ENCODE measurements at regions not wholly inside any gene's neighbourhood (a gene's known extent, or its start where the extent isn't known, plus 50 kb on each side); places are given as distances from the start of the nearest gene placed in this dataset.

DNA sequence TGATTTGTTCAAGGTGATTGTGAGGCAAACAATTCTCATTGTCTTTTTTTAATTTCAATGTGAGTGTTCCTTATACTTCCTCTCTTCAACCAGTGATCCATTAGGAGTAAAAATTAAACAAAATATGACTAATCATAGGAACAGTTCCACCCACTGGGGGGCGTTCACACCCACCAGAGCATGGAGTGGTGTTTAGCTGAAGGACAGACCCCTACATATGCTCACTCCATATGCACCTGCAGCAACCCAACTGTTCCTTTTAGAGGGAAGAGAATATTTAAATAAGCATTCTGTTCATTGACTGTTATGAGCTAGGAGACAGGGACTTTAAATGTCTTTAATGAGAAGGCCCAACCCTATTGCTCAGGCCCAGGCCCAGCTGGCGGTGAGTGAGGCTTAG lies 78.7 kb upstream of the DRD2 start:
- no peak for DNase-seq (ENCODE audit: low read depth)

DNA sequence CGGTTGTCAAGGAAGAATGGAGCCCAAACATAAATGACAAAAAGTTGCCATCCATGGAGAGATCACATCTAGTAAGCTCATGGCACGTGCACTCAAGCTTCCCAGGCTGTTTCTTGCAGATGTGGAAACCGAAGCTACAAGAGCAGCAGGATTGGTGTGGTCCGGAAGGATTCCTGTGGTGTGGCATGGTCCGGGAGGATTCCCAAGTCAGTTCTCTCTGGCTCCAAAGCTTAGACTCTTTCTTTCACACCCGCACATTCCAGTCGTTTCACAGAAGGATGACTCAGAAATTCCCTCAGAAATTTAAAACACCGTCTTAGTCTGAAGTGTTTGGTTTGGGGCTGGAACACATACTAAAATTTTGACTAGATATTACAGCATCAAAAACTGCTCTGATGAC lies 78.0 kb upstream of the DRD2 start:
- DNase-seq (ENCODE audit: low read depth), result peak; percentile 92

DNA sequence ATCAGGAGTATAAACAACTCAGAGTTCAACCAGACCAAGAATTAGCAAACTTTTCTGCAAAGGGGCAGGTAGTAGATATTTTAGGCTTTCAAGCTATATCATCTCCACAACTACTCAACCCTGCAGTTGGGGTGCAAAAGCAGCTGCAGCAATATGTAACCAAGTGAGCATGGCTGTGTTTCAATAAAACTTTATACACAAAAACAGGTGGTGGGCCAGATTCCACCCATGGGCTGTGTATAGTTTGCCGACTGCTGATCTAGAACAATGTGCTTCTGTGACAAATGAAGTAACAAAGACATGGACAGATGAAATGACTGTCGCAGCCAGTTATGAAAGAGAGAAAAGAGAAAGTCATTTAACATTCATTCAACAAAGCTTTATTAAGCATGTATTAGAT lies 77.1 kb upstream of the DRD2 start:
- DNase-seq (ENCODE audit: low read depth), result no peak

DNA sequence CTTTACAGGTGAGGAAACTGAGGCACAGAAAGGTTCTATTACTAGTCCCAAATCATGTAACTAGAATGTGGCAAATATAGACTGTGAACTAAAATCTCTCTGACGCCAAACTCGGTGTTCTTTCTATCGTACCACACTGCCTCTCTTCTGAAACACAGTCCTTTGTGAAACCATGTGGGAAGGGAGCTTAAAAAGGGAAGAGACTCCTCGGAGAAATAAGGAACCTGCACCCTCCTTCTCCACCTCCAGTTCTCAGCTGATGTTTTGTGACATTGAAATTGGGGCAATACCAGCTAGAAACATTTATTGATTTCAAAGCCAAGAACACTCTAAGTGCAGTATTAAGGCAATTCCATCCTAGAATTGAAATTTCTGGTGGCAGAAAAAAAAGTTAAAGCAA lies 76.4 kb upstream of the DRD2 start:
- DNase-seq (ENCODE audit: low read depth), result no peak

DNA sequence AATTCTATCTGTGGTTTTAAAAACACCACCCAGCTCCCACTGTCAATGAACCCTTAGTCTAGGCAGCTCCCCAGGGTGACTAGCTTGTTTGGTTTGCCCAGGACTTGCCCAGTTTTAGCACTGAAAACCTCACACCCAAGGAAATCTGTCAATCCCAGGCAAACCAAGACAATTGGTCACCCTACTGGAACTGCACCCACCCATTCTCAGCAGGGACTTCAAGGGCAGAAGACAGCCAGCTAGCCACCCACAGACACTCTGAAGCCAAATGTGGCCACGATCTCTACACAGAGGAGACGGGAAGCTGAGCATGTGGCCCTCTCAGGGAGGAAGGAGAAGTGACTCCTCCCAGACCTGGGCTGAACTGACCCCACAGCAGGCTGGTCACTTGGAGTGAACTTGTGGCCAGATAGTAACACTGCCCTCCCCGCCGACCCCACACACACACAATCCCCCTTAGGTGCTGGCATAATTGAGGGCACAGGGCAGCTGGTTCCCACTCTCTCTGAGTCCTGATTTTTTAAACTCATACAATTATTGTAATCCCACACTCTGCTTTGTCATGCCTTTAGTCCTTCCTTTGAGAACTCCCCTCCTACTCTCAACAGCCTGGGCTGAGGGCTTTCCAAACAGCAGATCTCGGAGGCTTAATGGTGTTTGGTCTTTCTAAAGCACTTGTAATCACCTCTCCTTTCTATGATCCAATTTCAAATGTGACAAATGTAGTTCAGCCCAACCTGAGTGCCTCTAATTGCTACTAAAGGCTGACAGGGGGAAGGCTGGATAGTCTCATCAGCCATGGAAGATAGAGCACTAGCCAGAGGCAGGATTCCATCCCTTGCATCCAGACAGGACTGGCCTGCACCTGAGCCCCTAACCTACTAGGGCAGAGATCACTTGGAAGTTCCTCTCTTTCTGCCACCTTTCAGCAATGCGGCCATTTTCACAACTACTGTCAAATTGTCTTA lies 74.7 kb upstream of the DRD2 start:
- DNase-seq (ENCODE audit: low read depth), result no peak

DNA sequence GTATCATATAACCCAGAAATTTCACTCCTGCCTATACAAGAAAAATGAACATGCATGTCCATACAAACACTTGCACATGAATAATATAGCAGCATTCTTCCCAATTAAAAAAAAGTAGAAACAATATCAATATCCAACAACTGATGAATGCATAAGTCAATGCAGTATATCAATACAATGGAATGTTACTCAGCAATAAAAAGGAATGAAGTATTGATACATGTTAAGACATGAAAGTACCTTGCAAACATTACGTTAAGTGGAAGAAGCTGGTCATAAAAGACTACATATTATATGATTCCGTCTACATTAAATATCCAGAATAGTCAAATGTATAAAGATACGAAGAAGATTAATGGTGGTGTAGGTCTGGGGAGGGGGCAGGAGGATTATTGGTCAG lies 73.9 kb upstream of the DRD2 start:
- no peak for DNase-seq (ENCODE audit: low read depth)

DNA sequence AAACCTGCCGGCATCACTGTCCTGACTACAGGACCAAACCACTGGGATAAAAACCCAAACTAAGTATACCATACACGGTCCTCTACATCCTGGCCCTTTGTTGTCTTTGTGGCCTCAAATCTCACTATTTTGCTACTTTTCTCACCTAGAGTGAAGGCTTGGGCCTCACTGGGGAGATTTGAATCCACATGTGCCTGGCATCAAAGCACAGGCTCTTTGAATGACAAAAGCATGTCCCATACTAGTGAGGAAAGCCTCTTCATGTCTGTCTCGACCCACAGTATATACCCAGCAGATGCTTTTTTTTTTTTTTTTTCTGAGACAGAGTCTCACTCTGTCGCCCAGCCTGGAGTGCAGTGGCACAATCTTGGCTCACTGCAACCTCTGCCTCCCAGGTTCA lies 72.5 kb upstream of the DRD2 start:
- no peak for DNase-seq (ENCODE audit: low read depth)

DNA sequence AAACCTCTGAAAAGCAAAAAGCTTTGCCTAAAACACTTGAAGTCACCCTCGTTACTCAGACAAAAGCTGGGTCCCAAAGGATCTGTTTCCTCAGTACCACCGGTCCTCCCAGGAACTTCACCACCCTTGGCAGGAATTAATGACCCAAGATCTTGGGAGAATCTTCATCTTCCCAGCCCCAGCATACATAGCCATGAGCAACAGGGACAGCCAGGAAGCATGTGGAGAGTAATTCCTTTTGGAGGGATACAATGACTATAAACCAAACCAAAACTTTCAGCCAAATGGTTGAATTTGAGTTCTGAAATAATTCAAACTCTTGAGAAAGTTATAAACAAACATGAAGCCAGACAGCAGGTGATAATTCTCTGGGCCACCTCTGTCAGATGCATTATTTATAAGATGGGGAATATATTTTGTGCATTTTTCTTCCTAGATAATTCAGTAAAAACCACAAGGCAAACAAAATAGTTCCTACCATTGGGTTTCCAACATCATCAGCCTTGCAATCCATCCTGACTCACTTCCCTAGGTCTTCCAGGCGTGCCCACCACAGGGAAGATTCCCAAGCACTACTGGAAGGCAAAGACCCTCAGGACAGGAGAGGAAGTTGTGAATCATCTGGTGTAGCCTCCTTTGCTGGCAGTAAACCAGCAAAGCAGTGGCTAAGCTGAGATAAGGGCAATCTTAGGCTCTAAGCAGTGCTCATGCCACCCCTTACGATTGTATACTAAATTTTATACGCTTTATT lies 71.7 kb upstream of the DRD2 start:
- DNase-seq (ENCODE audit: low read depth), result no peak

DNA sequence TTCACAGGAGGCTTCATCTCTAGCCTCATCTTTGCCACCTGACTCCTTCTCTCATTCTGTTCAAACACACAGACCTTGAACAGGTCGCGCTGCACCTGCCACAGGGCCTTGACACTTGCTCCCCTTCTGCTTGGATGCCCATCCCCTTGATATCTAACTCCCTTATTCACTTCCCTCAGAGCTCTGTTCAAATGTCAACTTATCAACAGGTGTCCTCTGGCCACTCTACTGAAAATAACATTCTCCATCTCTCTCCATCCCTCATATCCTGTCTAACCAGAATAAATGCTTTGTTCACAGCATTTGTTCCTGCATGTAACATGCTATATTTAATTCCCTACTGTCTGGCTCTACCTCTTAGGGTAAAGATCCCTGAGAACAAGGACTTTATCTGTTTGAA lies 67.2 kb upstream of the DRD2 start:
- no peak for DNase-seq (ENCODE audit: low read depth)

DNA sequence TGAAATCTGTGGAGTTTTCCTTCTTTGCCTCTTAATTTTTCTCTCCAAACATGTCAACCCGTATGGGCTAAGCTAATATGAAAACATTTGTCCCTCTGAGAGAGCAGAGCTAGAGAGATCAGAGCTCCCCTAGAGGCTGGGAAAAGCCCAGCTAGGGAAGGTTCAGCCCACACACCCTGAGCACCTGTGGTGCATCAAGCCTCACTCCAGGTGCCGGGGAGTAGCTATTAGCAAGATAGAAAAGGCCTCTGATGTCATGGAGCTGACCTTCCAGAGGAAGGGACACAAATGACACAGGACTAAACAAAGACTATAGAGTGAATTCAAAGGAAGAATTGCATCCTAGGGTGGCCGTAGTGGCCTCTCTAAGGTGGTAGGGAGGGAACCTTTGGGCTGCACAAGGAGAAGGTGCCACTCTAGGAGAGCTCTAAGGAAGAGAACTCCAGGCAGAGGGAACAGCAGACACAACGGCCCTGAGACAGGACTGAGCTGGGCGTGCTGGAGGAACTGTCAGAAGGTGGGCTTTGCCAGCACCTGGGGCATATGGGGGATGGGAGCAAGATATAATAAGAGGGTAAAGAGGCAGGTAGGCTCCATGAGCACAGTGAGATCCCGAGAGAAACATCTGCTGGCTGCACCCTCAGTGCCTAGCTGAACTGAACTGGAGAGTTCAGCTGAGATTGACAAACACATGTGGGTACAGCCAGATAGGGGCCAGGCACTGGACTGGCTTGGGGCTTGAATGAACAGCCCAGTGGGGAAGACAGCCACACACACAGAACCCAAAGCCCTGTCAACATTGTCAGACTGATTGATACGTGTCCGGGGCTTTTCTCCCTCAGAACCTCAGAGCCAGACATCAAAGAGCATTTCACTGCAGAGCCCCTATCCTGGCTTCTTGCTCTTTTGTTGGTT lies 65.5 kb upstream of the DRD2 start:
- DNase-seq (ENCODE audit: low read depth), result no peak

DNA sequence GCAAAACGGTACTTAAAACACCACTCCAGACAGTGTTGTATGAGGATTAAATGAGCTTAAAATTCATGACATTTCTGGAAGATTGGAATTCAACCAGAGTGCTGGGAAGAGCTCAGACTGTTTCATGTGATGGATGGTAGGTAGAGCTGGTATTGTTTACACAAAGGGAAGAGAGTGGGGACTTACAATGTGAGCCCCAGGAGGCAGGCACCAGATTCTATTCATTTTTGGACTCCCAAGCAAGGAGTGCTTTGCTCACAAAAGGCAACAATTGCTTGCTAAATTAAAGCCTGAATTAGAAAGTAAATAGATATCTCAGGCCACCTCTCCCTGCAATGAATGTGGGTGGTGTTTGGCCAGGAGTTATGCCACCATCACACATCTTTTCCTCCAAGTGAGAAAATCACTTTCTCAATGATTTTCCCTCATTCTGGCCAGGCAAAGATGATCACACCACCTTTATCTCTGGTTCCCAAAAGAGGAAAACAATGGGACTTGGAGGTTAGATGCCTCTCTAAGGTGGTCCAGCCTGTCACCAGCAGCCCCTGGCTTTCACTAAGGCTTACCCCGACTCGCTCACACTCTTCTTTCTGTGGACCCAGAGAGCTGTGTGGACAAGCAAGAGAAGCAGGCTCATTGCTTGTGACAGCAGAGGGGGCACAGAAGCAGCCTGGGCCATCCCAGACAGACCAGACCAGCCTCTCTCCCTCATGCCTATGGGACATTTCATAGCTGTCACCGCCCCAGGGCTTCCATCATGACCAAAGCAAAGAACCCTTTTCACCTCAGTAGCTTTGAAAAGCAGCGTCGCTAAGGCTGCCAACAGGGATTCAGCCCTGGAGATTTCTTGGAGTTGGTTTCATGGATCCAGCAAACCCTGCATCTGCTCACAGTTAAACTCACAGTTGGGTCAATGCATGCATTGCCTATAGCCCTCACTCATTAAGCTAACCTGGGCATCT lies 63.5 kb upstream of the DRD2 start:
- DNase-seq (ENCODE audit: low read depth), result no peak

DNA sequence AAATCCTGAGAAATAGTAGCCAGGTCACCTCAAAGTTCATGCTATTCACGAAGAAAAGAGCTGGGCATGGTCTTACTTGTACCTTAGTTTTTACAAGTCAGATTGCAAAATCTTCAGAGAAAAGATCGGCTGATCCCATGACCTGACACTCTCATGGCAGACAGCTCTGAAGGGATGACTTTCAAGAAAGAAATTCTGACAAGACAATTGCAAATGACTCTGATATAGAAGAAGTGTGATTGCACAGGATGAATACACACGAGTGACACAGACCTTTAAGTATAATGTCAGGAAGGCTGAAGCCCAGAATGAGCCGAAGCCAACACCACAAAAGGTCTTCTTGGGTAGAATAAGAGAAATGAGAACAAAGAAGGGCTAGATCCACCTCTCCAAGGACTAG lies 59.4 kb upstream of the DRD2 start:
- no peak for DNase-seq (ENCODE audit: low read depth)

DNA sequence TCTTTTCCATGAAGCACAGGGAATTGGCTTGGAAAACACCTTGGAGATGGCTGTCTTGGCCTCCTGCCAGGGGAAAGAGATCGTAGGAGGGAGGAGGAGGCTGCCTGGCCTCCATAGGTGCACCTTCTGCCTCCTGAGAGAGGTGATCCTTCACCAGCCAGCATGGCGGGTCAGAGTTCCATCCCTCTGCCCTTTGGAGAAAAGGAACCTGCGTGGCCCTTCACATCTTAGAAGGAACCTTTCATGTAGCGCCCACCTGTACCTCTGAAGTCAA lies 58.2 kb upstream of the DRD2 start:
- DNase-seq (ENCODE audit: low read depth), result no peak

DNA sequence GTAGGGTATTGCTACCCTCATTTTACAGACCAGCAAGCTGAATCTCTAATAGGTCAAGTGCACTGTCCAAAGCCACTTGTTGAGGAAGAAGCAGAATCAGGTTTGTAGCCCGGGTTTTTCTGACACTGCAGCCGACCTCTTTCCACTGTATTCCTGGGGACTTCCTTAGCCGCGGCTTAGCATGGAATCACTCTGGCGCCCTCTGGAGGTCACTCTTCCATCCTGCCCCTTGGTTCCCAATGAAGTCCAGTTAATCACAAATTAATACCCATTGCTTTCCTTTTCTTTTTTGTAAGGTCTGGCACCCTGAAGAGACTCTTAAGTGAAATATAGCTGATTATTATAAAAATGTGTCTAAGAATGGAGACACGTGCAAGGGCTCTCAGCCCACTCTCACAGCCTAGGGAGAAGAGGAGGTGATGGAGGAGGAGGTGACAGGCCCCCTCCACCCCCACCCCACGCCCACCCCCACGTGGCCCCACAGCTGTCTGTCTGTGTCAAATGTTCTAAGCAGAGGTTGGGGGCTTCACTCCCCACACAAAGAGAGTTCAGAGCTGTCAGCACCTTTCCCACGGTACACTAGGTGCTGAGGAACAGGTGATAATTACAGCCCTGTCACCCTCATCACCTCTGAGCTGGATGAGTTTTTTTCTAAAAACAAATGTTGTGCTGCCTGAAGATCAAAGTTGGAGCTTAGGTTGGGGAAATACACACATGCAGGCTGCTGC lies 57.7 kb upstream of the DRD2 start:
- peak; percentile 60 for DNase-seq (ENCODE audit: low read depth)

DNA sequence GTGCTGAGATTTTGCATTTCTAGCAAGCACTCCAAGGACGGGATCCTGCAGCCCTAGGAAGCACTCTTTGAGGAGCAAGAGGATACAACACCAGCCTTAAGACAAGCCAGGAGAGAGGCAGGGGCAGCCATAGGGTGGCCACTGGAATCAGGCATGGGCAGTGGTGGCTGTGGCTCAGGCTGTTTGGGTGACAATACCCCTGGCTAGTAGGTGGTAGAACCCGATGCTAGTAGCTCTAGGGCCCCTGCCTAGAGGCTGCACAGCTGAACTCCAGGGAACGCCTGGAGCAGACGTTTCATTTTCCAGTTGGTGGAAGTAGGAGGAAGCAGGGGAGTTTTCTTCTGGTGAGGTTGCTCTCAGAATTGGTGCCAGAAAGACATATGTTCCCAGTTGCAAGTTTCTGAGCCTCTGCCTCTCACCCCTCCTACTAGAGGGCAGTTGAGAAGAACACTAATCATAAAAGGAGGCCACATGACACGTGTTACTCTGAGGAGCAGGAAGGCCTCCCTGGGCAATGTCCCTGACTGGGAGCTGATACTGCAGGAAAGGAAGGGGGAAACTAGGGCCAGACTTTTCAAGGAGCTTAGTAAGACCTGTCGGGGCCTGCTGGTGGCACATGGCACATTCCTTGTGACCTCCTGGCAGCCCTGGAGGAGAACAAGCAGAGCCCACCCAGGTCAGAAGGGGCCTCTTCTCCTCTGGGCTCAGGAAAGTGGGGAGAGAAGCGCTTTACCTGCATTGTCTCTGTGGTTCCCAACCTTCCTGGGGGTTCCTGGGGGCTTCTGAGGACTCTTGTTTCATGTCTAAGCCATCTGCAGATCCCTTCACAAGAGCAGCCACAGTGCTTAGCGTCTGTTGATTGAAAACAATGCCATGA lies 56.6 kb upstream of the DRD2 start:
- DNase-seq (ENCODE audit: low read depth), result peak; percentile 16

DNA sequence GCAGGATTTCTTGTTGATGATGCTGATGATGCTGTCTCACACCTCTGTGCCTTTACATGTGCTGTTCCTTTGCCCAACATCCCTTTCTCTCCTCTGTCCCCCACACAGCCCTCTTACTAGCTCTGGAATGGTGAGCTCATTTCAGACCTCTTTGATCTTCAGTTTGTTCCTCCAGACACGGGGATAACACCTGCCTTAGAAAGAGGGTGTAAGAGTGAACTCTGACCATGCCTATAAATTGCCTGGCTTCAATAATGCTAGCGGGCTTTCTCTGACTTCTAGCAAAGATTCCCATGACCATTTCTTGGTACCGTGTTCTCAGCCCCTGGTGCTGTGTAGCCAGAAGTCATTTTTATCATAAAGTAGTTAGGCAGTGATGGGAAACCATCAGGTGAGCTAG lies 55.9 kb upstream of the DRD2 start:
- no peak for DNase-seq (ENCODE audit: low read depth)

DNA sequence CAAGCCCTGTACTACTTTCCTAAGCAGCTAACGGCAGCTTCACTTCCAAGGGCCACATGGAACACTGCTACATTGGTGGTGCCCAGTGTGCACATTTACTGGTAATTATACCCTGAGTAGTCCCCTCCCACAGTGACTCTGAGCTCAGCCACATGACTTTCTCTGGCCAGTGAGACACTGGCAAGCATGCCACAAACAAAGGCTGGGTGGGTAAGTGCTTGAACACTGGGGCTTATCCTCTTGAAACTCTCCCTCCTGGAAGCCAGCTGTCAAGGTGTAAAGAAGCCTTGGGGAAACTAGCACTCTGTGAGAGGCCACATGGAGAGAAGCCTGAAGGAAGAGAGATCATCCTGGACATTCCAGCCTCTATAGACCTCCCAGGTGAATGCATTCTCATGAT lies 54.4 kb upstream of the DRD2 start:
- DNase-seq (ENCODE audit: low read depth), result no peak

DNA sequence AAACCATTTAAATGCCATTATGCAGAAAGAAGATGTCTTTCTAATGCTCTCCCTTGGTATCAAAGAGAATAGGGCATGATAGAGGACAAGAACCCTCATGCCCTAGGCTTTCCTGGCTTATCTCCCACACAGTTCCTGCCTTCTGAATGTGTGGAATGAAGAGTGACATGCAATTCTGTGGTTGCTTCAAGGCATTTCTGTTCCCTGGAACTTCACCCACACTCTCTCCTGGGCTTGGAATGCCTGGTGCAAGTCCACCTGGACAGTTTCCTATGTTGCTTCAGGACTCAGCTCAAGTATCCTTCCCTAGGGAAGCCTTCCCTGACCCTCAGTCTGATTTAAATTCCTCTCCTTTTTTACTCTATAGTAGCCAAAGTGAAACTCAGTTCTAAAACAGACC lies 53.8 kb upstream of the DRD2 start:
- peak; percentile 58 for DNase-seq (ENCODE audit: low read depth)

DNA sequence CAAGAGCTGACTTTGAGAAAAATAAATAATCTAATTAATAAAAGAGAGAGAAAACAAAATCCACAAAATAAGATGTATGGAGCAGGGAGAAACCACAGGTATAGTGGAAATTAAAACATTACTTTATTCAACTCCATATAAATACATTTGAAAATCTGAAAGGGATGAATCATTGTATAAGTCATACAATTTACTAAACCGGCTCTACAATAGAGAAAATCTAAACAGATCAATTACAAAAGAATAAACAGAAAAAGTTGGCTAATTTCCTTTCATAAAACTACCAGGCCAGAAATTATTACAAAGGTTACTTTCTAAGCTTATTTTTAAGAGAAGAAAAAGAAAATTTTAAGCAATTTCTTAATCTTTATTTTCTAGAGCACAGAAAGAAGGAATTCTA lies 51.3 kb upstream of the DRD2 start:
- DNase-seq (ENCODE audit: low read depth), result no peak

Data from fibroblast of gingiva (primary cell).